ENCODE measurements at regions not wholly inside any gene's neighbourhood (a gene's known extent, or its start where the extent isn't known, plus 50 kb on each side); places are given as distances from the start of the nearest gene placed in this dataset.
A peak's percentile ranks its signal among the peaks of the same experiment; 100 is the strongest.

- TF ChIP-seq, protein P1, sequence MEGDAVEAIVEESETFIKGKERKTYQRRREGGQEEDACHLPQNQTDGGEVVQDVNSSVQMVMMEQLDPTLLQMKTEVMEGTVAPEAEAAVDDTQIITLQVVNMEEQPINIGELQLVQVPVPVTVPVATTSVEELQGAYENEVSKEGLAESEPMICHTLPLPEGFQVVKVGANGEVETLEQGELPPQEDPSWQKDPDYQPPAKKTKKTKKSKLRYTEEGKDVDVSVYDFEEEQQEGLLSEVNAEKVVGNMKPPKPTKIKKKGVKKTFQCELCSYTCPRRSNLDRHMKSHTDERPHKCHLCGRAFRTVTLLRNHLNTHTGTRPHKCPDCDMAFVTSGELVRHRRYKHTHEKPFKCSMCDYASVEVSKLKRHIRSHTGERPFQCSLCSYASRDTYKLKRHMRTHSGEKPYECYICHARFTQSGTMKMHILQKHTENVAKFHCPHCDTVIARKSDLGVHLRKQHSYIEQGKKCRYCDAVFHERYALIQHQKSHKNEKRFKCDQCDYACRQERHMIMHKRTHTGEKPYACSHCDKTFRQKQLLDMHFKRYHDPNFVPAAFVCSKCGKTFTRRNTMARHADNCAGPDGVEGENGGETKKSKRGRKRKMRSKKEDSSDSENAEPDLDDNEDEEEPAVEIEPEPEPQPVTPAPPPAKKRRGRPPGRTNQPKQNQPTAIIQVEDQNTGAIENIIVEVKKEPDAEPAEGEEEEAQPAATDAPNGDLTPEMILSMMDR (conservative IDR thresholded peaks at IDR 0.05; ENCODE audit: low read depth in 2 of 2): peak in 1 of 2 experiments; percentile 13; a peak in 1 of 4 replicates
- TF ChIP-seq EZH2 (IDR thresholded peaks at IDR 0.05; ENCODE audit: low read depth, unreplicated experiment): no peak
Measured at GRCh38 chr5:27639005-27639612, 600.7 kb upstream of the CDH9 start.

Data from GM23338 (cell line).